ENCODE measurements at regions not wholly inside any gene's neighbourhood (a gene's known extent, or its start where the extent isn't known, plus 50 kb on each side); places are given as distances from the start of the nearest gene placed in this dataset.
A peak's percentile ranks its signal among the peaks of the same experiment; 100 is the strongest.

DNA sequence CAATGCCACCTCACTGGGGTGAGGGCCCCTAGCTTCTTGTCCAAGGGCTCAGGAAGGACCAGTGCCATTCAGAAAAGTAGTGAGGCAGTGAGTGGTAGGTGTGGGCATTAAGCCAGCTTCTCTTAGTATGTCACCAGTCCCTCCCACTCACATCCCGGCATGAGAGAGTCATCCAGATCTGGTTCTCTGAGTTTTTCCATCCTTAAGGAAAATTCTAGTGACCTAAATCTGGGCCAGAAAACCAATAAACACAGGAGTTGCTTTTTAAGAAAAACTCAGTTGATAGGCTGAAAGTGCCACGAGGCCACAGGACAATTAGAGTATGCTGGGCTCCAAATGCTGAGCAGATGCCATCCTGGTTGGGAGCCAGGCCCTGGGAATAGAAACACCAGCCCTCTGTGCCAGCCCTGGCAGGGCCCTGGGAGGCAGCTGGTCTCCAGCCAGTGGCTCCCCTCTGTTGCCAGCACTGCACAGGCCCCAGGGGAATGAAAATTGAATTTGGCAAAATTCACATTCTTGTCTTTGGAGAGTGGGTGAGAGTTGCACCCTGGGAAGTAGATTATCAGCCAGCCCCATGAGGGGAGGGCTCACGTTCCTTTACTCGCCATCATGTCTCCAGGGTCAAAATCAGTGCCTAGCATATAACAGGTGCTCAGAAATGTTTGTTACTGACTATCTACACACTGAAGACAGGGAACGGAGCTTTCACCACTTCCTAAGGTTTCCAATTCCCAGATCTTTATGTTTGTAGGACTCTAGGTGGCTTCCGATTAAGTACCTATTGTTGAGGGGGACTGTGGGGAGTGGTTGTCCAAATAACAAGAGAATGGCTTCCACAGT, 52.8 kb downstream of the FAM43A start:
- no peak overlapping the region for H3K4me3 Mint-ChIP-seq
- H3K9me3 Mint-ChIP-seq = no peaks in the 10 kb centered on the region
- intact Hi-C loops (cut with micrococcal nuclease) = no loop called here
- H3K36me3 Mint-ChIP-seq (ENCODE audit: low read depth) = no peaks in the 10 kb centered on the region
- H3K27ac Mint-ChIP-seq = no peak overlapping the region
- H3K4me1 Mint-ChIP-seq (ENCODE audit: low read depth) = peaks cover 9% of the 10 kb centered on the region
- peaks cover 8% of the 10 kb centered on the region for H3K27me3 Mint-ChIP-seq

DNA sequence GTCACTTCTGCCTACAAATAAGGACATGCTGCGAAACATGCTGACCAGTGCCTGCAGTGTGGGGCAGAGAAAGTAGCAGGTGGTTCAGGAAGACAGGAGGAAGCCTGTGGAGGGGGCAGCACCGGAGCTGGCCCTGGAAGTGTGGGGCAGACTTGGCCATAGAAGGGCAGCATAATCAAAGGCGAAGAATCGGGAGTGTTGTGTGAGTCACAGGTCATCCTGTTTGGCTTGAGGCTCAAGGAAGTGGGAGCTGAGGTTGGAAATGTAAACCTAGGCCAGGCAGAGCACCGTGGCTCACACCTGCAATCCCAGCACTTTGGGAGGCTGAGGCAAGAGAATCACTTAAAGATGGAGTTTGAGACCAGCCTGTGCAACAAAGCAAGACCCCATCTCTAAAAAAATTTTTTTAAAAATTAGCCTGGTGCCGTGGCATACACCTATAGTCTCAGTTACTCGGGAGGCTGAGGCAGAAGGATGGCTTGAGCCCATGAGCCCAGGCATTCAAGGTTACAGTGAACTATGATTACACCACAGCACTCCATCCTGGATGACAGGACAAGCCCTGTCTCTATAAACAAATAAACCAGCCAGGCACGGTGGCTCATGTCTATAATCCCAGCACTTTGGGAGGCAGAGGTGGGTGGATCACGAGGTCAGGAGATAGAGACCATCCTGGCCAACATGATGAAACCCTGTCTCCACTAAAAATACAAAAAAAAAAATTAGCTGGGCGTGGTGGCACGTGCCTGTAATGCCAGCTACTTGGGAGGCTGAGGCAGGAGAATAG, 54.0 kb downstream of the FAM43A start:
- Mint-ChIP-seq H3K36me3 (ENCODE audit: low read depth) (no peaks in the 10 kb centered on the region), H3K9me3 (no peaks in the 10 kb centered on the region), H3K27ac (no peak overlapping the region), H3K27me3 (peaks cover 8% of the 10 kb centered on the region), H3K4me3 (no peak overlapping the region), H3K4me1 (ENCODE audit: low read depth) (peaks cover 16% of the 10 kb centered on the region)
- intact Hi-C loops (cut with micrococcal nuclease) = no loop called here

DNA sequence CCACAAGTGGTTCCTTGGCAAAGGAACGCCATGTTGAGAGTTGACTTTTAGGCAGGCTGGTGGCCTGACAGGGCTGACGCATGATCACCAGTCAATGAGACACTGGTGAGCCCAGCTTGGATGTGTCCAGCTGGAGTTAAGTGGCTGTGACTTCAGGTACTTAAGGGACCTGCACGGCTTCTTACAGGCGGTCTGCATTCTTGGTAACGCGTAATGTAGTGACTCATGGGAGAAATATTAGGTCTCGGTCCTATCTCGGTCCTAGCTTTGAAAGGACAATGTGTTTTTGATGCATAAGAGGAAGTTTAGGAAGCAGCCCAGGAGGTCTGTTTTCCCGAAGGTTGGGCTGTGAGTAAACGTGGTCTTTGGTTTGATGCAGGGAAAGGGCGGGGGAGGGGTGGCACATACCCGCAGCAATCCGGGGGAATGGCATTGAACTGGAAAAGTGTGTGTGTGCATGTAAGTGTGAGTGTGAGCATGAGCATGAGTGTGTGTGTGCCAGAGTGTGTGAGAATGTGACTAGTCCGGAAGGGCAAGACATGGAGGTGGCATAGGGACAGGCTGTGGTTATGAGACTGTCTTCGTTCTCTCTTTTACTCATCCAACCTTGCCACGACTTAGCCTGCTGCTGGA, 55.3 kb downstream of the FAM43A start:
- Mint-ChIP-seq H3K36me3 (ENCODE audit: low read depth) (peaks cover 4% of the 10 kb centered on the region), H3K4me1 (ENCODE audit: low read depth) (peaks cover 29% of the 10 kb centered on the region), H3K27ac (no peak overlapping the region), H3K9me3 (peaks cover 13% of the 10 kb centered on the region), H3K4me3 (no peak overlapping the region), H3K27me3 (peaks cover 8% of the 10 kb centered on the region)
- intact Hi-C loops (cut with micrococcal nuclease) = no loop called here

DNA sequence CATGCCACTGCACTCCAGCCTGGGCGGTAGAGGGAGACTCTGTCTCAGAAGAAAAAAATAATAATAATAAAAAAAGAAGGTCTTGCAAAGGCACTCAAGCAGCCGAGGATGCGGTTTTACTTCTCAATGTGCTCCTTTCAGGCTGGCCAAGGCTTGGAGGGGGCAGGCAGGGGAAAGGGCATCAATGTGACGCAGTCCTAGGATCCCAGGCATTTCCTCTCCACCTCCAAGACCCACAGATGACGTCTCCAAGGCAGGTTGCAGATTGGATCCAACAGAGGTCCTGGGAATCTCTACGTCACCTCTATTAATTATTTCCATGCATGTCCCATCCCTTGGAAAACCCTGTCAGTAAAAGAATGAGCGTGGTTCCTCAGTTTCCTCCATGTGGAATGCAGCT, 56.2 kb downstream of the FAM43A start:
- Mint-ChIP-seq H3K36me3 (ENCODE audit: low read depth) (peaks cover 11% of the 10 kb centered on the region), H3K4me3 (no peak overlapping the region), H3K4me1 (ENCODE audit: low read depth) (peaks cover 36% of the 10 kb centered on the region), H3K27me3 (peaks cover 8% of the 10 kb centered on the region), H3K27ac (no peak overlapping the region), H3K9me3 (peaks cover 22% of the 10 kb centered on the region)
- intact Hi-C loops (cut with micrococcal nuclease) = no loop called here

DNA sequence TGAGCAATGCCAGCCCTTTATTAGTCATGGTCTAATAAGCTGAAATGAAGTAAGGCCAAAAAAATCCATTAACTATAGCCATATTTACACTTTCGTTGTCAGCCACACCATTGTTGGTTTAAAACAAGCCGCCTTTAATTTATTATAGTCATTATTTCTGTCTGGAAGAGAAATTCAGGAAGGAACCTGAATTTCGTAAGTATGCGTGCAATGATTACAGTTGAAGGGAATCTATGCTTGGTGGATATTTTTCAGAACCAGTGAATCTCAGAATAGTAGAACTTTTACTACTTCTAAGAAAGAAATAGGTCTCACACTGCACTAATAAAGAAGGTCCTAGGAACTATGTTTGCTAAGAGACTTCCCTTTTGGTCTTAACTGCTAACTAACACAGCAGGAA, 59.1 kb downstream of the FAM43A start:
- Mint-ChIP-seq H3K27me3 (peaks cover 13% of the 10 kb centered on the region), H3K9me3 (peaks cover 22% of the 10 kb centered on the region), H3K36me3 (ENCODE audit: low read depth) (peaks cover 11% of the 10 kb centered on the region), H3K4me3 (no peak overlapping the region), H3K4me1 (ENCODE audit: low read depth) (peaks cover 36% of the 10 kb centered on the region), H3K27ac (peak overlapping the region; percentile 2)
- intact Hi-C loops (cut with micrococcal nuclease) = no loop called here

DNA sequence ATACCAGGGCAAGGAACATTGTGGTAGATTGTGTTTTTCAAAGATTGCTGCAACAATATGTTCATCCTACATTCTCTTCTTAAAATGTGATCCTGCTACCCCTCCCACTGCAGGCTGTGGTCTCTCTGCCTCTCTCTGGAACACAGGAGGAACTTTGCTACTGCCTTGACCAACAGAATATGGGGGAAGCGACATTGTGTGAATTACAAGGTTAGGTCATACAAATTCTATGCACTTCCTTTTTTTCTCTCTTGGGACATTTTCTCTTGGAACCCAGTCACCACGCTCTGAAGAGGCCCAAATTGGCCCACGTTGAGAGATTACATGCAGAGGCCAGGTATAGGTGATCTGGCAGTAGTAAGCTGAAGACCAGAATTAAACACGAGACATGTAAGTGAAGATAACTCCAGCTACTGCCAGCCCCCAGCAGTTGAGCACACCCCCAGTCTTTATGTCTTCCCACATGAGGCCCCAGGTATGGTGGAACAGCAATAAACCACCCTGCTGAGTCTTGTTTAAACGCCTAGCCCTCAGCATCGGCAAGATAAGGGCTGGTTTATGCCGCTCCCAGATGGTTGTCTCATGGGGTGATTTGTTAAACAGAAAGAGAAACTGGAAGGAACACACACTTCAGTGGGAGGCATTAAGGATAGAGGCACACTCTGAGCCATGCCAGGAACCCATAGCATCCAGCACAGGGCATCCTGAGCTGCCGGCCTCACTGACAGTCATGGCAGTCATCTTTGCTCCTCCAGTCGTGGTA, 59.9 kb downstream of the FAM43A start:
- H3K36me3 Mint-ChIP-seq (ENCODE audit: low read depth) = peaks cover 11% of the 10 kb centered on the region
- peaks cover 36% of the 10 kb centered on the region for H3K4me1 Mint-ChIP-seq (ENCODE audit: low read depth)
- H3K27ac Mint-ChIP-seq = peak overlapping the region; percentile 2
- peaks cover 22% of the 10 kb centered on the region for H3K9me3 Mint-ChIP-seq
- intact Hi-C loops (cut with micrococcal nuclease) = no loop called here
- no peak overlapping the region for H3K4me3 Mint-ChIP-seq
- peaks cover 18% of the 10 kb centered on the region for H3K27me3 Mint-ChIP-seq

DNA sequence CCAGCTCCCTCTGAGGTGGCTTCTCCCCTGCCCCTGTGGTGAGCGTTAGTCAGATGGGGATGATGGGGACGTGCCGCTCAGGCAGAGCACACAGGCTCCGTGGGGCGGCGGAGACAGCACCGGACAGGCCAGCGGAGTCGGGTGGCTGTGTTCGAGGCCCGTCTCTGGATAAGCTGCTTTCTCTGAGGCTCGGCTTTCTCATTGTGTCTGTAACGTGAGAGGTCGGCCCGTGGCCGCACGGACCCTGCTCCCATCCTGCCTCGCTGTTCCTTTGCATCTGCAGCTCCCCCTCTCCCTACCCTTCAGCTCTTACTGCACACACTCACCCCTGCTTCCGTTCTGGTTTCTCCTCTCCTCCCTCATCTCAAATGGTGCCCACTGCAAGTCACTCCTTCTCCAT, 62.5 kb downstream of the FAM43A start:
- Mint-ChIP-seq H3K4me1 (ENCODE audit: low read depth) (peaks cover 31% of the 10 kb centered on the region), H3K36me3 (ENCODE audit: low read depth) (peaks cover 11% of the 10 kb centered on the region), H3K27ac (no peak overlapping the region), H3K4me3 (no peak overlapping the region), H3K9me3 (peaks cover 22% of the 10 kb centered on the region), H3K27me3 (peaks cover 13% of the 10 kb centered on the region)
- intact Hi-C loops (cut with micrococcal nuclease) = no loop called here

DNA sequence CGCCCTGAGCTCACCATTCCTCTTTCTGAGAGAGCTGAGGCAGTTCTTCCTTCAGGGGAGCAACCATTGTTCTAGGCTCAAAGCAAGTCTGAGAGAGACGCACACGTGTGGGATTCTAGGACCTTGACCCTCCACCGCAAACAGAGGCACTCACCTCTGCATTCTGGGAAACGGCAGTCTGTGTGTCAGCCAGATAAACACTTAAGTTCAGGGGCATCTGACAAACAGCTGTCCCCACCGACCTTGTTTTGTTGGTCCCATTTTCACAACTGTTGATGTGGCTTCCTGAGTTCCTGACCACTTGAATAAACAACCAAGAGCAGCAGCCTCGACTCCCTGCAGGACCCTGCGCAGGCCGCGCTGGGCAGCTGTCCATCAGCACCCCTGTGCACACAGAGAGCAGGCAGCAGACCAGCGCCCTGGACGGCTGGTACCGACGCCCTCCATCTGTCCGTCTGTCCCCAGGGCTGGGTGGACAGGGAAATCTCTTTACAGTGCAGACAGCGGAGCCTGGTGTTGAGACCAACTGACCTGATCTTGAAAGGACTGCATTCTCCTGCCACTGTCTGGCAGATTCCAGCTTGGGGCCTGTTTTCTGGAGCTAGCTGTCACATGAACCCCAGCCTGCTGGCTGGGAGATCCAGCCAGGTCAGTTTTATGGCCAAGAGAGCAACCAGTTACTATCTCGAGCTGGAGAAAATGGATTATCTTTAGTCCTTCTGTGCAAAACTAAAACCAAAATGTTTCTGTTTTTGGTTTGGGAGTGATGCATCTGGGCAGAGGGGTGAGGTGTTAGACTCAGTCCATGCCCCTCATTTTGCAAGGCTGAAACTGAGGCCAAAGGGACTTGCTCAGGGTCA, 64.2 kb downstream of the FAM43A start:
- Mint-ChIP-seq H3K36me3 (ENCODE audit: low read depth) (peaks cover 11% of the 10 kb centered on the region), H3K4me1 (ENCODE audit: low read depth) (peaks cover 22% of the 10 kb centered on the region), H3K9me3 (peaks cover 21% of the 10 kb centered on the region), H3K27me3 (peaks cover 13% of the 10 kb centered on the region), H3K27ac (no peak overlapping the region), H3K4me3 (no peak overlapping the region)
- intact Hi-C loops (cut with micrococcal nuclease) = no loop called here

DNA sequence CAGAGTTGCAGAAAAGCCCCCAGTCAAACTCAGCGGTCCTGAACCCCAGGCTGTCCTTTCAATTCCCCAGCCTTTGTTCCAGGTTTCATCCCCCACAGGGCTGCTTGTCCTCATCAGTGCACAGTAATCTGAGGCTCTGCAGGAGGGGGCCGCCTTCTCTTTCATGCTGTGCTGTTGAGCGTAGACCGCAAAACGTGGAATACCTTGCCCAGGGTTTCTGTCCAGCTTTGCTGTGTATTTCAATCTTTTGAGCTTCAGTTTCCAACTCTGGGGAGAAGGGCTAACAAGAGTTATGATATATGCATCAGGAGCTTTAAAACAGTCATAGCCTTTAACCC, 64.8 kb downstream of the FAM43A start:
- H3K27ac Mint-ChIP-seq = no peak overlapping the region
- peaks cover 16% of the 10 kb centered on the region for H3K4me1 Mint-ChIP-seq (ENCODE audit: low read depth)
- peaks cover 15% of the 10 kb centered on the region for H3K9me3 Mint-ChIP-seq
- intact Hi-C loops (cut with micrococcal nuclease) = no loop called here
- H3K27me3 Mint-ChIP-seq = peaks cover 13% of the 10 kb centered on the region
- peaks cover 11% of the 10 kb centered on the region for H3K36me3 Mint-ChIP-seq (ENCODE audit: low read depth)
- no peak overlapping the region for H3K4me3 Mint-ChIP-seq

DNA sequence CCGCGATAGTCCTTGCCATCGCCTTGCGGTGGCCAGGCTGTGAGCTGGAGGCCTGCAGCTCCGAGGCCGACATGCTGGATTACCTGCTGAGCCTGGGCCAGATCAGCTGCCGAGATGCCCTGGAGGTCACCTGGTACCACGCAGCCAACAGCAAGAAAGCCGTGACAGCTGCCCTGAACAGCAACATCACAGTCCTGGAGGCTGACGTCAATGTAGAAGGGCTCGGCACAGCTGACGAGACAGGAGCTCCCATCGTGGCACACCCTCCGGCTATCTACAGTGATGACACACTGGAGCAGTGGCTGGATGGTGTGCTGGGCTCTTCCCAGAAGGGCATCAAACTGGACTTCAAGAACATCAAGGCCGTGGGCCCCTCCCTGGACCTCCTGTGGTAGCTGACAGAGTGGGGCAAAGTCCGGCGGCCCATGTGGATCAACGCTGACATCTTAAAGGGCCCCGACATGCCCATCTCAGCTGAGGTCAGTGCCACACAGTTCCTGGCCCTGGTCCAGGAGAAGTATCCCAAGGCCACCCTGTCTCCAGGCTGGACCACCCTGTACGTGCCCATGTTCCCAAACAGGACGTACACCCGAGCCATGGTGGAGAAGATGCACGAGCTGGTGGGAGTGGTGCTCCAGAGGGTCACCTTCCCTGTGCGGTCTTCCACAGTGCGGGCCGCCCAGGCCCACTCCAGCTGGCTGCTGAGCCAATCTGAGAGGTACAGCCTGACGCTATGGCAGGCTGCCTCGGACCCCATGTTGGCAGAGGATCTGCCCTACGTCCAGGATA, 70.2 kb downstream of the FAM43A start:
- intact Hi-C loops (cut with micrococcal nuclease) = no loop called here
- H3K4me1 Mint-ChIP-seq (ENCODE audit: low read depth) = peaks cover 3% of the 10 kb centered on the region
- no peak overlapping the region for H3K27ac Mint-ChIP-seq
- no peak overlapping the region for H3K4me3 Mint-ChIP-seq
- no peaks in the 10 kb centered on the region for H3K9me3 Mint-ChIP-seq
- no peaks in the 10 kb centered on the region for H3K27me3 Mint-ChIP-seq
- no peaks in the 10 kb centered on the region for H3K36me3 Mint-ChIP-seq (ENCODE audit: low read depth)

DNA sequence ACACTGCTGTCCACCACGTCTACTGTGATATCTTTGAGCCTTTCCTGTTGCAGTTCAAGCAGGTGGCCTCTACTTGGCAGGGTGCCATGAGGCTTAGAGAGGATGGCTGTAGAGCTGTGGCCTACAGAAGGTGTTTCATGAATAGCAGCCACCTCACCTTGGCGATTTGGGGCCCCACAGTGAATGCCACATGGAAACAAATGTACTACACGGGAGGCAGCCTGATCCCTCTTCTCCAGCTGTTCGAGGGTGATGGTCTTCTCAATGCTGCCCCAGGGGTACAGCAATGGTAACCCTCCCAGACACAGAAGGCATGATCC, 70.7 kb downstream of the FAM43A start:
- intact Hi-C loops (cut with micrococcal nuclease) = no loop called here
- Mint-ChIP-seq H3K9me3 (no peaks in the 10 kb centered on the region), H3K4me3 (no peak overlapping the region), H3K4me1 (ENCODE audit: low read depth) (peaks cover 3% of the 10 kb centered on the region), H3K27me3 (peaks cover 4% of the 10 kb centered on the region), H3K27ac (no peak overlapping the region), H3K36me3 (ENCODE audit: low read depth) (no peaks in the 10 kb centered on the region)

DNA sequence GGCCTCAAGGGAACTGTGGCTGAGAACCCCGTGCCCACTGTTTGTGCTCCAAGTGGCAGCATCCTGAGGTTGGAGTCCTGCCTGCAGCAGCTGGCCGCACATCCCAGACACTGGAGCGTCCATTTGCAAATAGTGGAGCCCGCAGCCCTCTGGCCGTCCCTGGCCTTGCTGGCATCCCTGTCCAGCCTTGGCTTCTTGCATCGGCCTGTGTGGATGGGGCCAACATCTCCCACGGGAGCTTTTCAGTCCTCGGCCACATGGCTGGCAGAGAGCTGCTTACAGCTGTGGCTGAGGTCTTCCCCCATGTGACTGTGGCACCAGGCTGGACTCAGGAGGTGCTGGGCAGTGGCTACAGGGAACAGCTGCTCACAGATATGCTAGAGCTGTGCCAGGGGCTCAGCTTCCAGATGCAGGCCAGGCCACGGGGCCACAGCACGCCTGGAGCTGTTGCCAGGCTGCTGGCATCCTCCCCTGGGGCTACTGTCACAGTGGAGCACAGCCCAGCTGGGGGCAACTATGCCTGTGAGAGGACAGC, 71.2 kb downstream of the FAM43A start:
- Mint-ChIP-seq H3K9me3 (no peaks in the 10 kb centered on the region), H3K4me3 (no peak overlapping the region), H3K27ac (no peak overlapping the region), H3K36me3 (ENCODE audit: low read depth) (no peaks in the 10 kb centered on the region), H3K27me3 (peaks cover 8% of the 10 kb centered on the region), H3K4me1 (ENCODE audit: low read depth) (peaks cover 7% of the 10 kb centered on the region)
- intact Hi-C loops (cut with micrococcal nuclease) = no loop called here
